Esophagus squamous epithelium (tissue), 4 donors: ENCODE measurements at regions not wholly inside any gene's neighbourhood (a gene's known extent, or its start where the extent isn't known, plus 50 kb on each side); places are given as distances from the start of the nearest gene placed in this dataset.

Experiments used
- CTCF ChIP-seq, 6 experiments: fragments of 450-650 bp in 4 of 6; fragments of 200-600 bp in 2 of 6; sonication (generic) in 2 of 6; IDR thresholded peaks; one replicate each; pipeline ENCODE4 v1.5.1; 2016 to 2019; ENCODE audit warnings: antibody characterized with exemption in 6 of 6, mild to moderate bottlenecking in 4 of 6, moderate library complexity in 4 of 6
- POLR2A ChIP-seq, 4 donors: fragments of 450-650 bp; IDR thresholded peaks; one replicate each; pipeline ENCODE4 v1.6.1; 2017; ENCODE audit warnings: antibody characterized with exemption in 4 of 4, mild to moderate bottlenecking in 4 of 4, moderate library complexity in 3 of 4

GRCh38 chr13:19059016-19059780 is 122.4 kb downstream of the TUBA3C start:
- TF ChIP-seq CTCF (IDR thresholded peaks at IDR 0.05) = no peak
- TF ChIP-seq POLR2A (IDR thresholded peaks at IDR 0.05) = no peak
